NCI-H2107 treated with DMSO at 0.1 percent for 48 hours (cell line): ENCODE measurements at regions not wholly inside any gene's neighbourhood (a gene's known extent, or its start where the extent isn't known, plus 50 kb on each side); places are given as distances from the start of the nearest gene placed in this dataset.

Source experiments
- DNase-seq: peaks from one replicate; lab custom pipeline; 2025; ENCODE audit not compliant: unreplicated experiment; lab: John Stamatoyannopoulos, UW

GRCh38 chr1:37238364-37239224 is 204.3 kb upstream of the GRIK3 start:
- peak; percentile 77 for DNase-seq

DNA sequence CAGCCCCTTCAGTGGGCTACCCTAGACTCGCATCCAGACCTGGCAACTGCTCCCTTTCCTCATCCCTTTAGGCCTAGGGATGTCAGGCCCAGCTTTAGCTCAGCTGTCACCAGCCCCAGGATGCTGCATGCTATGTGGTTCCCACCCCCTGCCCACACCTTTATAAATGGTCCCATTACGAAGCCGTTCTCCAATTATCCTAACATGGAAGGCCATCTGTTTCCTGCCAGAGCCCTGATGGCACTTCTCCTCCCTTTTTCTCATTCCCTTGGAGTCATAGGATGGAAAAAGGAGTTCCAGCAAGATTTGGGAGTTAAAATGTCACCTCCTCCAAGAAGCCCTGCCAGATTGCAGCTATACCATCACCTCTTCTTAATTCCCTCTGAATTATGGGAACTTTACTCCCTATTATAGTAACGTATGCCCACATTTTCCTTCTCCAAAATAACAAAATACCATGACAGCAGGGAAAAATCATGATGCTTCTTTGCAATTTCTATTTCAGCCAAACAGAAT is 205.0 kb upstream of the GRIK3 start:
- DNase-seq: no peak

- DNase-seq: peak; percentile 75
Observed at GRCh38 chr1:37240897-37241296, 206.6 kb upstream of the GRIK3 start.

- DNase-seq: no peak
Observed at GRCh38 chr1:37242501-37242900, 208.2 kb upstream of the GRIK3 start.

GRCh38 chr1:37243368-37244082 is 209.2 kb upstream of the GRIK3 start:
- no peak for DNase-seq

DNA sequence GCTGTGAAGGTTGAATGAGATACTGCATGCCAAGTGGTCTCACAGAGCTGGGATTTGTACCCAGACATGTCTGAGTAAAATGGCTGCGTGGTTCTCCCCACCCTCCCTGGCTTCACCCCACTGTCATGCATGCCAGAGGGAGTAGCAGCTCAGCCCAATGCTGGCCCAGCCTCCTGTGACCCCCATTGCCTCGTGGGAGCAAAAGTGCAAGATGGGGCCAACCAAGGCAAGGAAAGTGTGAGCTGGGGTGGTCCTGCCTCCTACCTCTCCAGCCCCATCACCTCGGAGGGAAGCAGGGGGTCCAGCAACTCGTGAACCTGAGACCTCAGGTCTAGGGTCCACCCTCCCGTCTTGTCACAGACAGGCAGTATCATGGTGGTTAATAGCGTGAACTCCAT is 209.8 kb upstream of the GRIK3 start:
- DNase-seq: no peak

DNA sequence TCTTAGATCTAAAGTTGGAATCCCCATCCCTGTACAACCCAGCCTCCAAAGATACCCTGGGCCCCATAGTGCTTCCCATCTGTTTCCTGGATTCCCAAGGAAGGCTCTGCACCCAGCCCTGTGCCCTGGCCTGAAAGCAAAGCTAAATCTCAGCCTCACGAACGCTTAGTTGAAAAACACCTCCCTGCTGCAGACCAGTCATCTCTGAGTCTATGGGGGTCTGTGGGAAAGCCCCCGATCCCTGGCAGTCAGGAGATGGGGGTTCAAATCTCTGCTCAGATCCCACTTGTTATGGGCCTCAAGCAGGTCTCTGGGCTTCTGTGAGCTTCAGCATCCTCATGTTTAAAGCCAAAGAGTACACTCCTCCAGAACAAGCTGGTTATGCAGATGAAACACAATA is 210.5 kb upstream of the GRIK3 start:
- DNase-seq: no peak

DNA sequence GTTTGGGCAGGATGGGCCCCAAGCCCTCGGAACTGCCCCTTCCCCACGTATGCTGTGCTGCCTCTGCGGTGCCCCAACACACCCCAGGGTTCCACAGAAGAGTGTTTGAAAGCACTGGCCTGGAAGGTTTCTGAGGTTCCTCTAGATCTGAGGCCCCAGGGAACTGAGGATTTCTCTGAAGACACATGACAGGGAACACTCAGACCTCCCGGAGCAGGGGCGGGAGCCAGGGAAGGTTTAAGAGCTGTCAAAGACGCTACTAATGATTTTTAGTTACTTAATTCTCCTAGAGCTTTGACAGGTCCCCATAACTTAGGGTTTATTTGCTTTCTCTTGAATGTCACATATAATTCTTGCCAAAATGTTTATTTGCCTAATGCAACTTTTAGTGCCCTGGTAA is 212.3 kb upstream of the GRIK3 start:
- DNase-seq: no peak

GRCh38 chr1:37250371-37250770 is 216.1 kb upstream of the GRIK3 start:
- no peak for DNase-seq

DNA sequence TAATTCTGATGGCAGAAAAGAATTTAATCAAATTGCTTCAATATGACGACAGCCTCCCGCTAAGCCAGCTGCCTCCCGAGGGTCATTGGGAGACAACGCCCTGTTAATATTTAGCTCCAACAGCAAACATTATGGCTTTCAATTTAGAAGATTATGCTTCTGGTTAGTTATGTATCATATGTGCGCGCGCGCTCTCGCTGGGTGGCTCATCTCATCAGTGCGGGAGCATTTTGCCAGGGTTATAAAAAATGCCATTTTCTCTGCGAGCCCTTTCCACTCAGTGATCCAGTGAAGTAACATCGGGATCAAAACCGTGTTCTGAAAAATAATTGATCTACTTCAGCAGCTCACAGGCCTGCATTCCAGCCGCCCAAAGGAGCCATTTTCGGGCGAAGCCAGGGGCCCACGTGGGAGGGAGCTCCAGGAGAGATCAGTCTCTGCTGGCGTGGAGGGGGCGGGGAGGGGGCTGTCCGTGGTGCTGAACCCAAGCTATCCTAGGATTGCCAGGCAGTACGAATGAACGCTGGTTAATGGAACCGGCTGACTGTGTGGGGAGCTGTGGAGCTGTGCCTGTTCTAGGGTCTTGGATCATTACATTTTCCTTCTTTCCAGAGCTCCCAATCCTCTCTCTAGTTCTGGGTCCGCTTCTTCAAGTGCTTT is 219.1 kb upstream of the ZC3H12A start:
- no peak for DNase-seq

DNA sequence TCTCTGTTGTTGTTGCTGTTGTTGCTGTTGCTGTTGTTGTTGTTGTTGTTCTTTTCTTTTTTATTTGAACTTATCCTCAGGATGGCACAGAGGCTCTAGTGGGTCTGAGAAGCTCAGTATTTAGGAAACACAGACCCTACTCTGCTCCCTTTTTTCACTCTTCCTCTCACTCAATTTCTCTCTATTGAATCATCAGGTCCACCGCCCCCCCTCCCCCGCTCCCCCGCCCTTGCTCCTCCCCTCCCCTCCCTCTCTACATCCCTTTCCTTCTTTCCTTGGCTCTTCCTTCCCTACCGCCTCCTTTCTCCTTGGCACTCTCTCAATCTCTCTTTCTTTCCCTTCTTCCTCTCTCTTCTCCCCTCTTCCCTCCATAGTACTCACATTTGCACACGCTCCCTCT is 218.5 kb upstream of the ZC3H12A start:
- DNase-seq: no peak

- DNase-seq: no peak
Observed at GRCh38 chr1:37257646-37258045, 216.7 kb upstream of the ZC3H12A start.

DNA sequence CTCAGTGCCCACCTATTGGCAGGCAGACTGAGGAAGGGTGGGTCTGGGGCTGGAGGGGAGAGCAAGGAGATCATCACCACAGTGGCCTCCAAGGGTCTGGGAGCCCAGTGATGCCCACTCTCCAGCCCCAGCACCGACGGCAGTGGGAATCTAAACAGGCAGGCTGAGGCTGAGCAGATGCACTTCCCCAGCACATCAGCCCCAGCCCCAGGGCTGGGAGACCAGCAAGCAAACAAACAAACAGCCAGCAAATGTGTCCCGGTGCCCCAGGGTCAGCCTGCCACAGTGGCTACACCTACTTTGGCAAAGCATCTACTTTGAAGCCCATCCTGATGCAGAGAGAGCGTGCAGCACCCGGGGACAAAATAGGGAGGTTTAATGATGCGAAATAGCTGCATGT is 216.3 kb upstream of the ZC3H12A start:
- peak; percentile 31 for DNase-seq

- no peak for DNase-seq
Observed at GRCh38 chr1:37259019-37259418, 215.4 kb upstream of the ZC3H12A start.

GRCh38 chr1:37261129-37261528 is 213.3 kb upstream of the ZC3H12A start:
- no peak for DNase-seq

DNA sequence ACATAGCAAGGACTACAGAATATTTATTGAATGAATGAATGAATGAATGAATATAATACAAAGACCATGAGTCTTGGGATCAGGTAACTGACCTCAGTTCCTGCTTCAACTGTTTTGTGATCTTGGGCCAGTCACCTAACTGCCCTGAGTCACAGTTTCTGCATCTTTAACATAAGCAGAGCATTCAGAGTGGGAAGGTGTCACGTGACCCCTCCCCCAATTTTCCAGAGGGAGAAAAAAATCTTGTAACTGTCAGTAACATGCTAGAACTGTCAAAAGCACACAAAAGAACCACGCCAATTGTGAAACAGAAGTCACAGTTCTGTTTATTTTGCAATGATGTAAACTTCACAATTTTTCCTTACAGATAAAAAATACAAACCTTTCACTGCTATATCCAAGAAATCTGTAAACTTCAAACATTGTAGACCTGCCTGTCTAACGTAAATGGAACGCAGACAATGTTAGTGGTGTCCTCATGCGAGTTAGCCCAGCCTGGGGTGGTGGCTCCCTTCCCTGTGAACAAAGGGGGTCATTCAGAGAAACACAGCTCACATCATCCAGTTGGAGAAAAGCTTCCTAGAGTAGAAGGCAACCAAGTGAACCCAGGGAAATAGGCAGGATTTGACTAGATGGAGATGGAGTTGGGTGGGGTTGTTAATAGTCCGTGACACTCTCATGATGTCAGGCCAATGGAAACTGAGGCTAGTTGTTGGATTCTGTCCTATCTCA is 211.8 kb upstream of the ZC3H12A start:
- no peak for DNase-seq

GRCh38 chr1:37265156-37265555 is 209.2 kb upstream of the ZC3H12A start:
- DNase-seq: no peak

DNA sequence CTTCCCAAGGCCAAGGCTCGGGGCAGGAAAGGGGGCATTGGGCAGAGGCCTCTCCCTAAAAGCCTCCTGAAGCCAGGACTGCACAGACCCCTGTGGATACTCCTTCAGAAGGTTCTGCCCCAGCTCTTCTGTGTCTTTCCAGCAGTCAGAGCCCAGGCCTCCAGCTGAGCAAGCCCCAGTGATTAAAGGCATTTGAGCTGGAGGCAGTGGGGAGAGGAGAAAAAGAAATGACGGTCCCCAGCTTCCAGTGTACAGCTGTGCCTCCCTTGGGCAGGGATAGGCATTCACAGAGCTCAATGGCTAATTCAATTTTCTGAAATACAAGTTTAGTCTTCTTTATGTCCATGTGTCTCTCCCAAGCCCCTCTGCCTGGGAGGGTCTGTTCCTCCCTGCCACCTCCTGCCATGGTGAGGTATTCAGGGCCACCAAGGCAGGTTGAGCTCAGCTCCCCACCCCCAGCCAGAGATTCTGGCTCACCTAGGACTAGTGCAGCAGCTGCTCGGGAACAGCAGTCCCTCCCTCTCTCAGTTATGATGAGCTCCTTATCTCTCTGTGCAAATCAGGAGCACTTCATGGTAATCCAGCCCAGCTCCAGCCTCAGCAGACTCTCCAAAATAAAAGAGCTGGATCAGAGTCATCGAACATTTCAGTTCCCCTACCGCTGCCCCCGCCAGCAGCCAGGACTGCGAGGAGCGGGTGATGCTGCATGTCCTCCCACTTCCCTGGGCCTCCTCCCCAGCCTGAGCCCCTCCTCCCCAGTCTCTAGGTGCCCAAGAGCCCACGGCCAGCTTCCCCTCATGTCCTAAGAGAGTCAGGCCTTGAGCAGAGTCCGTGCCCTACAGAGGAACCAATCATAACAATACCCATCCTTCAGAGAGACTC is 208.4 kb upstream of the ZC3H12A start:
- DNase-seq: peak; percentile 19

DNA sequence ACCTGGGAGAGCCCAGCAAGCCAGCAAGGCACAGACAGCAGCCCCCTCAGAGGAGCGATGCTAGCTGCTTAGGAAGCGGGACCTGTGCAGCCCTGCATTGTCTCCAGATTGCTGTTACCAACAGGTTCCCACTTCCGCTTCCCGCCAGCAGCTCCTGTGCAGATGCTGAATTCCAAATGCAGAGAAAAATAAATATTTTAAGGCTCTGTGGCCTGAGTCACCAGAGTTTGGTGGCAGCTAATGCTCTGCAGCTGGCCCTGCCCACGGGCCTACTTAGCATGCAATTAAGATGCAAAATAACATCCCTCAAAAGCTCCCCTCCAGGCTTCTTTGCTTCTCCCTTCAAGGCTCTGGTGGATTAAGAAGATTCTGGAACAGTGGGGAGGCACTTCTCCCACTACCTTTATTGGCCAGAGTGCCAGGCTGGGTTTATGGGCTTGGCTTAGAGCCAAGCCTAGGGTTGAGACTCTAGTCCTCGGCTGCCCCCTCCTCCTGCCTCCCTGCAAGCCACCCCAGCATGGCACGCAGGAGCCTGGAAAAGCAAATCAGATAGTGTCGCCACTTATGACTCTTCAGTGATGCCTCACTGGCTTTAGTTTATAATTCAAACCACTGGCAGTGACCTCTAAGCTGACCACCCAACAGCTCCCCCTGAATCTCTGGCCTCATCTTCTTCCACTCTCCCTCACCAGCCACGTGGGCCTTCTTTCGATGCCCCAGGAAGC is 207.1 kb upstream of the ZC3H12A start:
- peak; percentile 16 for DNase-seq
